WI38 (cell line): ENCODE measurements at regions not wholly inside any gene's neighbourhood (a gene's known extent, or its start where the extent isn't known, plus 50 kb on each side); places are given as distances from the start of the nearest gene placed in this dataset.

Experiments
- H3K4me3 ChIP-seq: 2 replicates; pipeline ENCODE4 v1.5.1; 2011; ENCODE audit warnings: low read depth, mild to moderate bottlenecking, control low read depth, low read length
- TF ChIP-seq, protein P1 (sequence below): IDR thresholded peaks from 2 replicates; pipeline ENCODE4 v1.5.1; 2012; ENCODE audit warnings: low read depth, mild to moderate bottlenecking, control low read depth, low read length

GRCh38 chr22:22810018-22810427, 77.6 kb upstream of the IGLL5 start:
- H3K4me3 ChIP-seq: no peak overlapping the region
- TF ChIP-seq, protein P1, sequence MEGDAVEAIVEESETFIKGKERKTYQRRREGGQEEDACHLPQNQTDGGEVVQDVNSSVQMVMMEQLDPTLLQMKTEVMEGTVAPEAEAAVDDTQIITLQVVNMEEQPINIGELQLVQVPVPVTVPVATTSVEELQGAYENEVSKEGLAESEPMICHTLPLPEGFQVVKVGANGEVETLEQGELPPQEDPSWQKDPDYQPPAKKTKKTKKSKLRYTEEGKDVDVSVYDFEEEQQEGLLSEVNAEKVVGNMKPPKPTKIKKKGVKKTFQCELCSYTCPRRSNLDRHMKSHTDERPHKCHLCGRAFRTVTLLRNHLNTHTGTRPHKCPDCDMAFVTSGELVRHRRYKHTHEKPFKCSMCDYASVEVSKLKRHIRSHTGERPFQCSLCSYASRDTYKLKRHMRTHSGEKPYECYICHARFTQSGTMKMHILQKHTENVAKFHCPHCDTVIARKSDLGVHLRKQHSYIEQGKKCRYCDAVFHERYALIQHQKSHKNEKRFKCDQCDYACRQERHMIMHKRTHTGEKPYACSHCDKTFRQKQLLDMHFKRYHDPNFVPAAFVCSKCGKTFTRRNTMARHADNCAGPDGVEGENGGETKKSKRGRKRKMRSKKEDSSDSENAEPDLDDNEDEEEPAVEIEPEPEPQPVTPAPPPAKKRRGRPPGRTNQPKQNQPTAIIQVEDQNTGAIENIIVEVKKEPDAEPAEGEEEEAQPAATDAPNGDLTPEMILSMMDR: no peak

DNA sequence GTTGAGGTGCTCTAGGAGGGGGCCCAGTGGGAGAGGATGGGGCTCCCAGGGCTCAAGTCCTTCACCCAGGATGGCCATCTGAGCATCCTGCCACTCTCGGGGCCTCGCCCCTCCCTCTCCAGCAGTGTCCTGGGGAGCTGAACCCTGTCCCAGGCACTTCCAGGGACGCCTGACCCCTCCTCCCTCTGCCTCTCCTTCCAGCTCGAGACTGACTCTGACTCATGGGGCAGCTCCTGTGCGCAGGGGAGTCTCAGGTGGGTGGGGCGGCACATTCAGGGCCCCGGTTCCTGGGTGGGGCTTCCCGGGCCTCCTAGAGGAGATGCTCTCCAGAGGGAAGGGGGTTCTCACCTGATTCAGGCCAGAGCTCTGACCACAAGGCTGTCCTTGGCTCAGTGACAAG, 77.1 kb upstream of the IGLL5 start:
- TF ChIP-seq, protein P1: no peak
- H3K4me3 ChIP-seq: no peak overlapping the region

- TF ChIP-seq, protein P1: no peak
- no peak overlapping the region for H3K4me3 ChIP-seq
Measured at GRCh38 chr22:22811016-22812009, 76.3 kb upstream of the IGLL5 start.

- no peak overlapping the region for H3K4me3 ChIP-seq
- TF ChIP-seq, protein P1: no peak
Measured at GRCh38 chr22:22812031-22812905, 75.3 kb upstream of the IGLL5 start.

- TF ChIP-seq, protein P1: no peak
Measured at GRCh38 chr22:22813126-22814075, 74.2 kb upstream of the IGLL5 start.

DNA sequence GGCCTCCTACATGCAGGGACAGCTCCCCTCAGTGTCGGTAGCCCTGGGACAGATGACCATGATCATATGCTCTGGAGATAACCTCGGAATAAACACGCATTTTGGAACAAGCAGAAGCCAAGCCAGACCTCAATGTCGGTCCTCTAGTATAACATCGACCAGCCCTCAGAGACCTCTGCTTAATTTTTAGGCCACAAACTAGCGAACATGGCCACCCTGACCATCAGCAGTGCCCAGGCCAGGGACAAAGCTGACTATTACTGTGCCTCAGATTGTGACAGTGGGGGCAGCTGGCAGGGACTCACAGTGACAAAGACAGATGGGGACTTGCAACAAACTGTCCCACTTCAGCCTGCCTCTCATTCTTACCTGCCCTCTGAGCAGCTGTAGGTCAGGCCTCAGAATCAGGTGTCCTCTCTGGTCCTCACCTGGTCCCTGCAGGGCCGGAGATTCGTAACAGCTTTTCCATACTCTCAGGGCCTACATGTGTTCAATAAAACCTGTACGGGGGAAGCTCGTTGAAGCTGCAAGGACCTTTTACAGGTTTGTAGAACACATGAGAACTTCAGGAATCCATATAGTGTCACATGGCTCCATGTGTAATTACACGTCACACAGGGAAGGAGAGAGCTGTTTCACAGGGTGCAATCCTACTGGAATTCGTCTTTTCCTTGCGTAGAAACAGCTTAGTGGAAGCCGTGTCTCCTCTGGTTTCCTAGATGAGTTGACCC, 72.8 kb upstream of the IGLL5 start:
- TF ChIP-seq, protein P1: no peak
- no peak overlapping the region for H3K4me3 ChIP-seq

More at GRCh38 chr22:22813126-22814075, 74.2 kb upstream of the IGLL5 start:
- H3K4me3 ChIP-seq: no peak overlapping the region
